NCI-H510A treated with DMSO at 0.1 percent for 48 hours (cell line): ENCODE measurements at regions not wholly inside any gene's neighbourhood (a gene's known extent, or its start where the extent isn't known, plus 50 kb on each side); places are given as distances from the start of the nearest gene placed in this dataset.
"Not testable (repeated sequence)": the region's sequence is repeated elsewhere in the genome, so short reads cannot be mapped to it uniquely, and the experiment has no call there.

ENCODE experiments used
- DNase-seq: peaks from one replicate; lab custom pipeline; 2025; lab: John Stamatoyannopoulos, UW

- no peak for DNase-seq
Observed at GRCh38 chr1:38213646-38214434, 167.2 kb upstream of the POU3F1 start.

GRCh38 chr1:38210895-38211177 is 164.2 kb upstream of the POU3F1 start:
- no peak for DNase-seq

- DNase-seq, result no peak
Observed at GRCh38 chr1:38210021-38210894, 163.7 kb upstream of the POU3F1 start.

- DNase-seq, result peak; percentile 42
Observed at GRCh38 chr1:38208716-38209632, 162.4 kb upstream of the POU3F1 start.

- DNase-seq, result no peak
Observed at GRCh38 chr1:38207906-38208305, 161.3 kb upstream of the POU3F1 start.

GRCh38 chr1:38207275-38207674 is 160.7 kb upstream of the POU3F1 start:
- no peak for DNase-seq

- no peak for DNase-seq
Observed at GRCh38 chr1:38204698-38205097, 158.1 kb upstream of the POU3F1 start.

- DNase-seq, result no peak
Observed at GRCh38 chr1:38203441-38203840, 156.8 kb upstream of the POU3F1 start.

- no peak for DNase-seq
Observed at GRCh38 chr1:38201431-38201830, 154.8 kb upstream of the POU3F1 start.

GRCh38 chr1:38198621-38199020 is 152.0 kb upstream of the POU3F1 start:
- DNase-seq, result no peak

GRCh38 chr1:38198099-38198498 is 151.5 kb upstream of the POU3F1 start:
- no peak for DNase-seq

- DNase-seq, result no peak
Observed at GRCh38 chr1:38197312-38198061, 150.9 kb upstream of the POU3F1 start.

- DNase-seq, result peak; percentile 84
Observed at GRCh38 chr1:38194472-38194871, 147.9 kb upstream of the POU3F1 start.

GRCh38 chr1:38193040-38193439 is 146.4 kb upstream of the POU3F1 start:
- DNase-seq, result no peak

- DNase-seq, result no peak
Observed at GRCh38 chr1:38191461-38191860, 144.9 kb upstream of the POU3F1 start.

- no peak for DNase-seq
Observed at GRCh38 chr1:38190983-38191382, 144.4 kb upstream of the POU3F1 start.

- no peak for DNase-seq
Observed at GRCh38 chr1:38187552-38187951, 141.0 kb upstream of the POU3F1 start.

GRCh38 chr1:38186566-38186965 is 140.0 kb upstream of the POU3F1 start:
- no peak for DNase-seq

GRCh38 chr1:38185913-38186312 is 139.3 kb upstream of the POU3F1 start:
- no peak for DNase-seq

- DNase-seq, result no peak
Observed at GRCh38 chr1:38183747-38184146, 137.2 kb upstream of the POU3F1 start.

GRCh38 chr1:38183096-38183495 is 136.5 kb upstream of the POU3F1 start:
- DNase-seq, result no peak

- DNase-seq, result not testable (repeated sequence)
Observed at GRCh38 chr1:38180388-38180787, 133.8 kb upstream of the POU3F1 start.
